GM10266 (cell line): ENCODE measurements at regions not wholly inside any gene's neighbourhood (a gene's known extent, or its start where the extent isn't known, plus 50 kb on each side); places are given as distances from the start of the nearest gene placed in this dataset.
"Not testable (repeated sequence)": the region's sequence is repeated elsewhere in the genome, so short reads cannot be mapped to it uniquely, and the experiment has no call there.

Experiments
- DNase-seq: peaks from one replicate; pipeline ENCODE4 v3.0.0; 2012; ENCODE audit errors: extremely low spot score
- TF ChIP-seq, protein P1 (sequence below): IDR thresholded peaks from 2 replicates; pipeline ENCODE4 v1.5.1; 2012; ENCODE audit warnings: mild to moderate bottlenecking, low read depth; ENCODE audit not compliant: control insufficient read depth, insufficient read depth; ENCODE audit errors: missing control alignments

GRCh38 chr5:154542000-154542399 is 64.0 kb upstream of the HAND1 start:
- DNase-seq = no peak
- TF ChIP-seq, protein P1, sequence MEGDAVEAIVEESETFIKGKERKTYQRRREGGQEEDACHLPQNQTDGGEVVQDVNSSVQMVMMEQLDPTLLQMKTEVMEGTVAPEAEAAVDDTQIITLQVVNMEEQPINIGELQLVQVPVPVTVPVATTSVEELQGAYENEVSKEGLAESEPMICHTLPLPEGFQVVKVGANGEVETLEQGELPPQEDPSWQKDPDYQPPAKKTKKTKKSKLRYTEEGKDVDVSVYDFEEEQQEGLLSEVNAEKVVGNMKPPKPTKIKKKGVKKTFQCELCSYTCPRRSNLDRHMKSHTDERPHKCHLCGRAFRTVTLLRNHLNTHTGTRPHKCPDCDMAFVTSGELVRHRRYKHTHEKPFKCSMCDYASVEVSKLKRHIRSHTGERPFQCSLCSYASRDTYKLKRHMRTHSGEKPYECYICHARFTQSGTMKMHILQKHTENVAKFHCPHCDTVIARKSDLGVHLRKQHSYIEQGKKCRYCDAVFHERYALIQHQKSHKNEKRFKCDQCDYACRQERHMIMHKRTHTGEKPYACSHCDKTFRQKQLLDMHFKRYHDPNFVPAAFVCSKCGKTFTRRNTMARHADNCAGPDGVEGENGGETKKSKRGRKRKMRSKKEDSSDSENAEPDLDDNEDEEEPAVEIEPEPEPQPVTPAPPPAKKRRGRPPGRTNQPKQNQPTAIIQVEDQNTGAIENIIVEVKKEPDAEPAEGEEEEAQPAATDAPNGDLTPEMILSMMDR = no peak

GRCh38 chr5:154541553-154541952 is 63.5 kb upstream of the HAND1 start:
- DNase-seq = no peak
- TF ChIP-seq, protein P1 = no peak

- TF ChIP-seq, protein P1 = no peak
- DNase-seq = no peak
Measured at GRCh38 chr5:154540600-154540999, 62.6 kb upstream of the HAND1 start.

GRCh38 chr5:154538492-154538891 is 60.5 kb upstream of the HAND1 start:
- DNase-seq = no peak
- TF ChIP-seq, protein P1 = no peak

DNA sequence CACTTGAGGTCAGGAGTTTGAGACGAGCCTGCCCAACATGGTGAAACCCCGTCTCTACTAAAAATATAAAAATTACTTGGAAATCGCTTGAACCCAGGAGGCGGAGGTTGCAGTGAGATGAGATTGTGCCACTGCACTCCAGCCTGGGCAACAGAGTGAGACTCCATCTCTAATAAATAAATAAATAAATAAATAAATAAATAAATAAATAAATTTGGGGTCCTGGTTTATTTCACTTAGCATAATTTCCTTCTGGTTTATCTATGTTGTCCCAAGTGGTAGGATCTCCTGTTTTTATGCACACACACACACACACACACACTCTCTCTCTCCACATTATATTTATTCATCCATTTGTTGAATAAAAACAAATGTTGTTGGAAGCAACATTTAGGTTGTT is 58.4 kb upstream of the HAND1 start:
- not testable (repeated sequence) for DNase-seq

DNA sequence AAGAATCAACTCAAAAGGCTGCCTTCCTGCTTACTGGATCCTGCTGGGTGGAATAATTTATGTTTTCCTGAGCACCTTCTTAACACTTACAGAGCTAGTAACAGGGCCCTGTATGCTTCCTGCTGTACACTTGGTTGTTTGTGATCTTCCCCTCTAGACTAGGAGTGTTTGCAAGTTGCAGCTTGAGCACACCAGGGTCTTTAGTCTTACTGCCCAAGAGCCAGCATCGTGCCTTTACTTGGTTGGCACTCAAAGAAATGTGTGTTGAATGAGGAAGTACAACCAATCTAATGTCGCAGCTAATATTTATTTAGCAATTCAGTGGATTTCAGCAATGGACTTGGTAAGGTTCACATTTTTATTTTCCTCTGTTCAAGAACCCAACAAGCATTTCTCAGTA is 57.5 kb upstream of the HAND1 start:
- TF ChIP-seq, protein P1 = no peak

DNA sequence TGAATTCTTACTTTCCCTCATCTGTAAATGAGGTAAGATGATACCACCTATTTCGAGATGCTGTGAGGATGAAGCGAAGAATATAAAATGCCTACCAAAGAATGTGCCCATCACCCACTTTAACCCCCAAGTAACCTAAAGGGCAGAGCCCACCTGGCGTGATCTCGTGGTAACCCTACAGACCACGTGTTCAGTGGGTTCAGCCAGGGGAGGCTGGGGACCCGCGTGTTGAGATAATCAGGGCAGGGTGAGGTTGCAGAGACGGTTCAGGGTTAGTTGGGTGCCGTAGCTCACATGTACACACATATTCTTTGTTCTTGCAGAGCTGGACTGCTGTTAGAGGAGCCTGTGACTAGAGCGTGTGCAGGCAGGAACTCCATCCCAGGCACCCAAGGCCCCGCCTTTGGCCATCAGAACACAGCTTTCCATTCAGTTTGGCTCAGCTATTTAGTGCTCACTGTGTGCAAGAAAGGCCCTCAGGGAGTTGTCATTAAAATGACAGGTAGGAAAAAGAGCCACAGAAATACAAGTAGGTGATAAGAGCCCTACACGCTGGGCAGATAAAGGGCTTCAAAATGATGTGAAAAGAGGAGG is 56.5 kb upstream of the HAND1 start:
- TF ChIP-seq, protein P1 = no peak
- DNase-seq = no peak

More for the DNA sequence above, 57.5 kb upstream of the HAND1 start:
- no peak for DNase-seq

- TF ChIP-seq, protein P1 = no peak
Measured at GRCh38 chr5:154529282-154529681, 51.3 kb upstream of the HAND1 start.

More at GRCh38 chr5:154529282-154529681, 51.3 kb upstream of the HAND1 start:
- DNase-seq = no peak
